IMR-90 (cell line): ENCODE measurements at regions not wholly inside any gene's neighbourhood (a gene's known extent, or its start where the extent isn't known, plus 50 kb on each side); places are given as distances from the start of the nearest gene placed in this dataset.

Experiments
- ATAC-seq: fragments of 200-7000 bp; cut with Tn5 transposase; 2 replicates; pipeline ENCODE4 v1.9.1; 2020; ENCODE audit warnings: low read depth, mild to moderate bottlenecking, moderate library complexity
- BruUV-seq: library from RNA; stranded (reverse); fragments of 400-500 nt; replicated peaks from 2 replicates; lab custom pipeline; 2021; lab: Mats Ljungman, UMichigan
- CTCF ChIA-PET: fragments of 300-600 bp; formaldehyde crosslinking; extraction: SDS; loops from one replicate; lab custom pipeline; 2021; ENCODE audit warnings: antibody characterized with exemption; lab: Yijun Ruan, JAX
- POLR2A ChIA-PET: fragments of 300-600 bp; sonication (Branson Sonifier 250); formaldehyde crosslinking; loops from one replicate; lab custom pipeline; 2022; ENCODE audit warnings: antibody characterized with exemption; ENCODE audit not compliant: unreplicated experiment; lab: Charles Lee
- DNase-seq: peaks from one replicate; pipeline ENCODE4 v3.0.0; 2013
- H2AFZ ChIP-seq: replicated peaks from 2 replicates; pipeline ENCODE3; 2013; ENCODE audit warnings: low read length, mild to moderate bottlenecking; ENCODE audit not compliant: poor library complexity
- H2AK5ac ChIP-seq: 2 replicates; pipeline ENCODE4 v1.6.1; 2013; ENCODE audit warnings: low read depth, low read length, inconsistent platforms
- H2AK9ac ChIP-seq: replicated peaks from 2 replicates; pipeline ENCODE3; 2013; ENCODE audit warnings: mild to moderate bottlenecking, low read depth, low read length, moderate library complexity; ENCODE audit not compliant: poor library complexity
- H2BK120ac ChIP-seq: 2 replicates; pipeline ENCODE4 v1.6.1; 2013; ENCODE audit warnings: low read depth, low read length, inconsistent platforms
- H2BK15ac ChIP-seq: 3 replicates; pipeline ENCODE4 v1.6.1; 2013; ENCODE audit warnings: low read depth, low read length, inconsistent platforms
- H2BK20ac ChIP-seq: 2 replicates; pipeline ENCODE4 v1.6.1; 2013; ENCODE audit warnings: low read depth, mild to moderate bottlenecking, inconsistent platforms, low read length, moderate library complexity
- H2BK5ac ChIP-seq: 2 replicates; pipeline ENCODE4 v1.6.1; 2013; ENCODE audit warnings: mild to moderate bottlenecking, low read depth, low read length, inconsistent platforms; ENCODE audit not compliant: poor library complexity, severe bottlenecking
- H3K14ac ChIP-seq: replicated peaks from 2 replicates; pipeline ENCODE4 v1.6.1; 2013; ENCODE audit warnings: low read depth, low read length, inconsistent platforms
- H3K18ac ChIP-seq: 2 replicates; pipeline ENCODE4 v1.6.1; 2013; ENCODE audit warnings: low read depth, low read length, control low read depth
- H3K23ac ChIP-seq: 2 replicates; pipeline ENCODE4 v1.6.1; 2013; ENCODE audit warnings: low read depth, low read length, inconsistent platforms
- H3K27ac ChIP-seq: 2 replicates; pipeline ENCODE4 v1.5.1; 2013; ENCODE audit warnings: mild to moderate bottlenecking, control low read depth, low read length; ENCODE audit not compliant: insufficient read depth
- H3K27me3 ChIP-seq: 2 replicates; pipeline ENCODE4 v1.6.1; 2013; ENCODE audit warnings: low read length; ENCODE audit not compliant: control insufficient read depth, insufficient read depth
- H3K36me3 ChIP-seq: 2 replicates; pipeline ENCODE4 v1.6.1; 2013; ENCODE audit warnings: low read length, mixed read lengths; ENCODE audit not compliant: control insufficient read depth, insufficient read depth
- H3K4ac ChIP-seq: 2 replicates; pipeline ENCODE4 v1.6.1; 2013; ENCODE audit warnings: low read depth, low read length, inconsistent platforms
- H3K4me1 ChIP-seq: 2 replicates; pipeline ENCODE4 v1.6.1; 2013; ENCODE audit warnings: low read length, mixed read lengths; ENCODE audit not compliant: control insufficient read depth, insufficient read depth
- H3K4me2 ChIP-seq: 2 replicates; pipeline ENCODE4 v1.6.1; 2013; ENCODE audit warnings: low read depth, mild to moderate bottlenecking, control low read depth, low read length, moderate library complexity
- H3K4me3 ChIP-seq: 2 replicates; pipeline ENCODE4 v1.5.1; 2013; ENCODE audit warnings: low read depth, mild to moderate bottlenecking, control low read depth, low read length, moderate library complexity; ENCODE audit not compliant: insufficient read depth
- H3K56ac ChIP-seq: 2 replicates; pipeline ENCODE4 v1.6.1; 2013; ENCODE audit warnings: low read length, inconsistent platforms; ENCODE audit not compliant: insufficient read depth; ENCODE audit errors: extremely low read depth
- H3K79me1 ChIP-seq, 2 experiments: 2 replicates each; pipeline ENCODE4 v1.6.1; 2013; ENCODE audit warnings: low read length in 2 of 2, inconsistent platforms in 1 of 2, low read depth in 1 of 2
- H3K9ac ChIP-seq: 2 replicates; pipeline ENCODE4 v1.6.1; 2013; ENCODE audit warnings: low read depth, low read length, control low read depth
- H3K9me1 ChIP-seq: 2 replicates; pipeline ENCODE4 v1.6.1; 2013; ENCODE audit warnings: low read length, inconsistent platforms; ENCODE audit not compliant: insufficient read depth
- H3K9me3 ChIP-seq: 2 replicates; pipeline ENCODE4 v1.6.1; 2013; ENCODE audit warnings: low read length; ENCODE audit not compliant: control insufficient read depth, insufficient read depth
- H4K20me1 ChIP-seq: 2 replicates; pipeline ENCODE4 v1.6.1; 2013; ENCODE audit warnings: low read length, inconsistent platforms; ENCODE audit not compliant: insufficient read depth
- H4K5ac ChIP-seq: 2 replicates; pipeline ENCODE4 v1.6.1; 2013; ENCODE audit warnings: mild to moderate bottlenecking, low read depth, low read length, control low read depth
- H4K8ac ChIP-seq, 2 experiments: 2 replicates each; pipeline ENCODE4 v1.6.1; 2013; ENCODE audit warnings: low read depth in 2 of 2, low read length in 2 of 2, control low read depth in 1 of 2, inconsistent platforms in 1 of 2
- H4K91ac ChIP-seq: 2 replicates; pipeline ENCODE4 v1.6.1; 2013; ENCODE audit warnings: low read depth, low read length, inconsistent platforms; ENCODE audit not compliant: insufficient read depth
- BHLHE40 ChIP-seq: fragments of 150-350 bp; IDR thresholded peaks from 2 replicates; pipeline ENCODE4 v1.6.1; 2016; ENCODE audit warnings: mild to moderate bottlenecking, low read depth, low read length
- CEBPB ChIP-seq: IDR thresholded peaks from 2 replicates; pipeline ENCODE4 v1.6.1; 2012; ENCODE audit warnings: low read depth, low read length, improper control_type of control experiment
- MAFK ChIP-seq: IDR thresholded peaks from 2 replicates; pipeline ENCODE4 v1.6.1; 2012; ENCODE audit warnings: low read depth, low read length, improper control_type of control experiment
- MAZ ChIP-seq: IDR thresholded peaks from 2 replicates; pipeline ENCODE4 v1.6.1; 2012; ENCODE audit warnings: low read depth, mild to moderate bottlenecking, low read length, improper control_type of control experiment, moderate library complexity, borderline replicate concordance
- MXI1 ChIP-seq: IDR thresholded peaks from 2 replicates; pipeline ENCODE4 v1.6.1; 2012; ENCODE audit warnings: low read depth, mild to moderate bottlenecking, low read length, moderate library complexity, borderline replicate concordance
- NFE2L2 ChIP-seq: fragments of 150-350 bp; IDR thresholded peaks from 2 replicates; pipeline ENCODE4 v1.6.1; 2016; ENCODE audit warnings: low read depth, mild to moderate bottlenecking, low read length
- RAD21 ChIP-seq: IDR thresholded peaks from 2 replicates; pipeline ENCODE4 v1.6.1; 2012; ENCODE audit warnings: low read length, improper control_type of control experiment
- RCOR1 ChIP-seq: IDR thresholded peaks from 2 replicates; pipeline ENCODE4 v1.6.1; 2012; ENCODE audit warnings: mild to moderate bottlenecking, low read length, improper control_type of control experiment; ENCODE audit not compliant: insufficient replicate concordance
- RFX5 ChIP-seq: IDR thresholded peaks from 2 replicates; pipeline ENCODE4 v1.8.0; 2012; ENCODE audit warnings: low read depth, mild to moderate bottlenecking, low read length, moderate library complexity
- WGBS, 2 experiments: methylation state at CpG; one replicate each; pipeline versions ENCODE4 v1.1.5 to v1.1.7; 2013; ENCODE audit warnings: missing lambda C conversion rate in 2 of 2; ENCODE audit not compliant: insufficient read length in 1 of 2; ENCODE audit errors: extremely low coverage in 2 of 2; 5-methylcytosine and 5-hydroxymethylcytosine counted together
- dilution Hi-C: fragments of 300-500 bp; cut with HindIII; formaldehyde crosslinking; loops from one replicate; pipeline ENCODE4 v1.14.3; 2018; ENCODE audit warnings: low sequenced_read_pairs; ENCODE audit not compliant: unreplicated experiment
- in situ Hi-C: fragments of 300-500 bp; cut with MboI; formaldehyde crosslinking; loops from 3 replicates; pipeline ENCODE4 v1.14.3; 2019; ENCODE audit warnings: low sequenced_read_pairs, inconsistent platforms, mixed read lengths
- intact Hi-C: fragments of 100-400 bp; cut with micrococcal nuclease; formaldehyde crosslinking; loops from 2 replicates; pipeline ENCODE4 v1.10.0; 2022
- TF ChIP-seq, protein P1 (sequence below): fragments of 150-350 bp; IDR thresholded peaks from 2 replicates; pipeline ENCODE4 v1.6.1; 2017; ENCODE audit warnings: mild to moderate bottlenecking, antibody characterized with exemption, low read length, low read depth
- TF ChIP-seq, protein P2 (sequence below): conservative IDR thresholded peaks from 2 replicates; pipeline ENCODE4 v1.5.1; 2012; ENCODE audit warnings: mild to moderate bottlenecking, low read depth, low read length, improper control_type of control experiment

DNA sequence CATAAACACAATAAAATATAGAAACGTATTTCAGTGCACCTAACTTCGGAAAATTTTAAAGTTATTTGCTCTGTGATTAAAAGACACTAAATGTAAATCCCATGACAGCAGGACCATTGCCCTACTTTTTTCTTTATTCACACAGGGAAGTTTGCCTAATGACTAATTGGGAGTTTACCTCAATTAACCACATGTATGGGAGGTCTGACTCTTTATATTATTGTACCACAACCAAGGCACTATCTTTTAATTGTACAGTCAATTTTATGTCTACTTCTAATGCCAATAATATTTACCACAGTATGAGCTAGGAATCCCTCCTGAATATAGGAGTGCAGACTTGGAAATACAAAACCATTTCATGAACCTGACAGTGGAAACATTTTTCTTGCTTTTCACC, 360.8 kb upstream of the NEGR1 start:
- H3K36me3 ChIP-seq, result no peaks in the 10 kb centered on the region
- H2BK15ac ChIP-seq, result no peak overlapping the region
- H2BK5ac ChIP-seq, result no peak overlapping the region
- DNase-seq (no peak), ATAC-seq (no peak)
- H3K27ac ChIP-seq, result no peak overlapping the region
- no peak overlapping the region for H4K8ac ChIP-seq
- H3K14ac ChIP-seq, result no peak overlapping the region
- no peak overlapping the region for H2BK120ac ChIP-seq
- no CpG with 5 or more reads among the region's 2 CpGs for WGBS, 2 experiments
- no peaks in the 10 kb centered on the region for H4K20me1 ChIP-seq
- in situ Hi-C loops (no loop called here), dilution Hi-C loops (no loop called here), intact Hi-C loops (no loop called here)
- H3K9me3 ChIP-seq, result no peaks in the 10 kb centered on the region
- H3K4ac ChIP-seq, result no peak overlapping the region
- H4K91ac ChIP-seq, result no peak overlapping the region
- H3K18ac ChIP-seq, result no peak overlapping the region
- H2AFZ ChIP-seq, result no peak overlapping the region
- no TSS peak for BruUV-seq
- H2AK5ac ChIP-seq, result no peak overlapping the region
- ChIA-PET CTCF (no interaction called here), POLR2A (no interaction called here)
- no peak overlapping the region for H3K56ac ChIP-seq
- no peaks in the 10 kb centered on the region for H3K9me1 ChIP-seq
- H3K23ac ChIP-seq, result no peak overlapping the region
- no peak overlapping the region for H2AK9ac ChIP-seq
- no peaks in the 10 kb centered on the region for H3K27me3 ChIP-seq
- TF ChIP-seq NFE2L2, result no peak
- TF ChIP-seq MXI1, result no peak
- no peak for TF ChIP-seq MAFK
- TF ChIP-seq RCOR1, result no peak
- TF ChIP-seq MAZ, result no peak
- TF ChIP-seq RFX5, result no peak
- TF ChIP-seq, protein P1, sequence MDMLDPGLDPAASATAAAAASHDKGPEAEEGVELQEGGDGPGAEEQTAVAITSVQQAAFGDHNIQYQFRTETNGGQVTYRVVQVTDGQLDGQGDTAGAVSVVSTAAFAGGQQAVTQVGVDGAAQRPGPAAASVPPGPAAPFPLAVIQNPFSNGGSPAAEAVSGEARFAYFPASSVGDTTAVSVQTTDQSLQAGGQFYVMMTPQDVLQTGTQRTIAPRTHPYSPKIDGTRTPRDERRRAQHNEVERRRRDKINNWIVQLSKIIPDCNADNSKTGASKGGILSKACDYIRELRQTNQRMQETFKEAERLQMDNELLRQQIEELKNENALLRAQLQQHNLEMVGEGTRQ, result no peak
- no peak for TF ChIP-seq BHLHE40
- TF ChIP-seq CEBPB, result no peak
- TF ChIP-seq RAD21, result no peak
- TF ChIP-seq, protein P2, sequence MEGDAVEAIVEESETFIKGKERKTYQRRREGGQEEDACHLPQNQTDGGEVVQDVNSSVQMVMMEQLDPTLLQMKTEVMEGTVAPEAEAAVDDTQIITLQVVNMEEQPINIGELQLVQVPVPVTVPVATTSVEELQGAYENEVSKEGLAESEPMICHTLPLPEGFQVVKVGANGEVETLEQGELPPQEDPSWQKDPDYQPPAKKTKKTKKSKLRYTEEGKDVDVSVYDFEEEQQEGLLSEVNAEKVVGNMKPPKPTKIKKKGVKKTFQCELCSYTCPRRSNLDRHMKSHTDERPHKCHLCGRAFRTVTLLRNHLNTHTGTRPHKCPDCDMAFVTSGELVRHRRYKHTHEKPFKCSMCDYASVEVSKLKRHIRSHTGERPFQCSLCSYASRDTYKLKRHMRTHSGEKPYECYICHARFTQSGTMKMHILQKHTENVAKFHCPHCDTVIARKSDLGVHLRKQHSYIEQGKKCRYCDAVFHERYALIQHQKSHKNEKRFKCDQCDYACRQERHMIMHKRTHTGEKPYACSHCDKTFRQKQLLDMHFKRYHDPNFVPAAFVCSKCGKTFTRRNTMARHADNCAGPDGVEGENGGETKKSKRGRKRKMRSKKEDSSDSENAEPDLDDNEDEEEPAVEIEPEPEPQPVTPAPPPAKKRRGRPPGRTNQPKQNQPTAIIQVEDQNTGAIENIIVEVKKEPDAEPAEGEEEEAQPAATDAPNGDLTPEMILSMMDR, result no peak
- no peak overlapping the region for H3K4me3 ChIP-seq
- no peak overlapping the region for H3K9ac ChIP-seq
- H3K4me1 ChIP-seq, result no peaks in the 10 kb centered on the region
- no peaks in the 10 kb centered on the region for H3K79me1 ChIP-seq
- no peak overlapping the region for H4K5ac ChIP-seq
- H2BK20ac ChIP-seq, result no peak overlapping the region
- H3K4me2 ChIP-seq, result no peak overlapping the region
